Smooth muscle cell (in vitro differentiated cells): ENCODE measurements at regions not wholly inside any gene's neighbourhood (a gene's known extent, or its start where the extent isn't known, plus 50 kb on each side); places are given as distances from the start of the nearest gene placed in this dataset.
"Not testable (repeated sequence)": the region's sequence is repeated elsewhere in the genome, so short reads cannot be mapped to it uniquely, and the experiment has no call there.

Experiments used
- DNase-seq: peaks from one replicate; lab custom pipeline; 2025; ENCODE audit not compliant: unreplicated experiment; lab: John Stamatoyannopoulos, UW
- H2AFZ ChIP-seq: fragments of 200-600 bp; sonication (generic); 2 replicates; pipeline ENCODE4 v1.6.0; 2016; ENCODE audit warnings: antibody characterized with exemption, low read depth, mild to moderate bottlenecking
- H3F3A ChIP-seq: fragments of 200-600 bp; sonication (generic); 2 replicates; pipeline ENCODE4 v1.6.0; 2017; ENCODE audit warnings: antibody characterized with exemption, low read depth
- H3K27ac ChIP-seq: fragments of 200-600 bp; sonication (generic); 2 replicates; pipeline ENCODE4 v1.5.1; 2016; ENCODE audit warnings: low read depth, mild to moderate bottlenecking
- H3K27me3 ChIP-seq: fragments of 200-600 bp; sonication (generic); 2 replicates; pipeline ENCODE4 v1.6.1; 2016; ENCODE audit warnings: low read depth, mild to moderate bottlenecking
- H3K36me3 ChIP-seq: fragments of 200-600 bp; sonication (generic); 2 replicates; pipeline ENCODE4 v1.5.1; 2016; ENCODE audit warnings: low read depth
- H3K4me1 ChIP-seq: fragments of 200-600 bp; sonication (generic); 2 replicates; pipeline ENCODE4 v1.5.1; 2016; ENCODE audit warnings: low read depth
- H3K4me2 ChIP-seq: fragments of 200-600 bp; sonication (generic); 2 replicates; pipeline ENCODE4 v1.6.0; 2016; ENCODE audit warnings: mild to moderate bottlenecking
- H3K4me3 ChIP-seq: fragments of 200-600 bp; sonication (generic); 2 replicates; pipeline ENCODE4 v1.5.1; 2016; ENCODE audit warnings: mild to moderate bottlenecking
- H3K79me2 ChIP-seq: fragments of 200-600 bp; sonication (generic); 2 replicates; pipeline ENCODE4 v1.6.0; 2016; ENCODE audit warnings: low read depth, mild to moderate bottlenecking
- H3K9ac ChIP-seq: fragments of 200-600 bp; sonication (generic); 2 replicates; pipeline ENCODE4 v1.6.0; 2016; ENCODE audit warnings: low read depth
- H3K9me3 ChIP-seq: fragments of 200-600 bp; sonication (generic); replicated peaks from 2 replicates; pipeline ENCODE4 v1.5.1; 2016; ENCODE audit warnings: low read depth
- H4K20me1 ChIP-seq: fragments of 200-600 bp; sonication (generic); 2 replicates; pipeline ENCODE4 v1.6.0; 2016; ENCODE audit warnings: low read depth
- CTCF ChIP-seq: fragments of 200-600 bp; sonication (generic); IDR thresholded peaks from 2 replicates; pipeline ENCODE4 v1.5.1; 2017; ENCODE audit warnings: borderline replicate concordance, mild to moderate bottlenecking, antibody characterized with exemption; ENCODE audit not compliant: insufficient read depth, poor library complexity, severe bottlenecking
- WGBS: methylation state at CpG from one replicate; pipeline ENCODE4 v1.1.7; 2016; ENCODE audit warnings: low lambda C conversion rate; 5-methylcytosine and 5-hydroxymethylcytosine counted together

DNA sequence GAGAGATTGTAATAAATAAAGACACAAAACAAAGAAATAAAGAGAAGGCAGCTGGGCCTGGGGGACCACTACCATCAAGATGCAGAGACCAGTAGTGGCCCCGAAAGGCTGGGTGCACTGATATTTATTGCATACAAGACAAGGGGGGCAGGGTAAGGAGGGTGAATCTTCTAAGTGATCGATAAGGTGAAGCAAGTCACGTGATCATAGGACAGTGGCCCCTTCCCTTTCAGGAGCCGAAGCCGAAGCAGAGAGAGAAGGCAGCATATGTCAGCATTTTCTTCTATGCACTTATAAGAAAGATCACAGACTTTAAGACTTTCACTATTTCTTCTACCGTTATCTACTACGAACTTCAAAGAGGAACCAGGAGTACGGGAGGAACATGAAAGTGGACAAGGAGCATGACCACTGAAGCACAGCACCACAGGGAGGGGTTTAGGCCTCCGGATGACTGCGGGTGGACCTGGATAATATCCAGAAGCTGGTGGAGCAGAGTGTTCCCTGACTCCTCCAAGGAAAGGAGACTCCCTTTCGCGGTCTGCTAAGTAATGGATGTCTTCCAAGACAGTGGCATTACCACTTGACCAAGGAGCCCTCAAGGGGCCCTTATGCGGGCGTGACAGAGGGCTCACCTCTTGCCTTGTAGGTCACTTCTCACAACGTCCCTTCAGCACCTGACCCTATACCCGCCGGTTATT is 126.4 kb downstream of the RBM46 start:
- H3K4me3 ChIP-seq, H3K27ac ChIP-seq, H3K79me2 ChIP-seq, H3K9me3 ChIP-seq, H4K20me1 ChIP-seq, H3F3A ChIP-seq, H3K36me3 ChIP-seq, DNase-seq, H2AFZ ChIP-seq, H3K4me2 ChIP-seq, H3K27me3 ChIP-seq, H3K4me1 ChIP-seq, H3K9ac ChIP-seq: not testable (repeated sequence)
- WGBS, result 96% methylated on average over 17 of the region's 17 CpGs

GRCh38 chr4:154908168-154908567 is 127.1 kb downstream of the RBM46 start:
- TF ChIP-seq CTCF, result no peak
- DNase-seq, result no peak
- H3K9ac ChIP-seq, result no peak overlapping the region
- no peak overlapping the region for H3K27ac ChIP-seq
- no peaks in the 10 kb centered on the region for H3K9me3 ChIP-seq
- no peak overlapping the region for H2AFZ ChIP-seq
- H3K4me3 ChIP-seq, result no peak overlapping the region
- H3K27me3 ChIP-seq, result no peaks in the 10 kb centered on the region
- H3K4me1 ChIP-seq, result no peaks in the 10 kb centered on the region
- H3K79me2 ChIP-seq, result no peaks in the 10 kb centered on the region
- WGBS, result 86% methylated on average over 1 of the region's 1 CpG
- no peaks in the 10 kb centered on the region for H3K36me3 ChIP-seq
- no peaks in the 10 kb centered on the region for H4K20me1 ChIP-seq
- H3K4me2 ChIP-seq, result no peak overlapping the region
- no peaks in the 10 kb centered on the region for H3F3A ChIP-seq

DNA sequence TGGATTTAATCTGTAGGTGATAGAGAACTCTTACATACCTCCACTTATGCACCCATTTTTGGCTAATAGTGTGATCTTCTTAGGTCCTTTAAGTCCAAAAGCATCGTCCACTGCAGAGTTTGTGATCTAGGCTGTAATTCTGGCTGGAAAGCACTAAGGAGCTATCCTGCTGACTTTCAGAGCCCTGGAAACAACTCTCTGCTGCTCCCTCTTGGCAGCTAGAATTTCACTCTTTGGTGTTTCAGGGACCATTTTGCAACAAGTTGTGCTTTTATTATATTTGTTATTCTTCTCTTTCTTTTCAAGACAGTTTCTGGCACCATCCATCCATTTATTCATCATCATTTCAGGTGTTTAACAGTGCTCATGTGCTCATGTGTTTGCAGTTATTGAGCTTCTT is 130.0 kb downstream of the RBM46 start:
- Histone ChIP-seq H3K4me1 (no peaks in the 10 kb centered on the region), H3K4me3 (no peak overlapping the region), H3K36me3 (no peaks in the 10 kb centered on the region), H3F3A (no peaks in the 10 kb centered on the region), H2AFZ (no peak overlapping the region), H4K20me1 (no peaks in the 10 kb centered on the region), H3K4me2 (no peak overlapping the region), H3K9ac (no peak overlapping the region), H3K27ac (no peak overlapping the region), H3K79me2 (no peaks in the 10 kb centered on the region), H3K27me3 (no peaks in the 10 kb centered on the region), H3K9me3 (no peaks in the 10 kb centered on the region)
- peak; percentile 21 for TF ChIP-seq CTCF
- DNase-seq, result no peak
- 67% methylated on average over 1 of the region's 1 CpG for WGBS

- Histone ChIP-seq H3K4me3 (no peak overlapping the region), H3F3A (no peaks in the 10 kb centered on the region), H3K4me2 (no peak overlapping the region), H3K79me2 (no peaks in the 10 kb centered on the region), H3K27me3 (no peaks in the 10 kb centered on the region), H3K4me1 (no peaks in the 10 kb centered on the region), H3K9ac (no peak overlapping the region), H2AFZ (no peak overlapping the region), H3K36me3 (no peaks in the 10 kb centered on the region), H3K9me3 (no peaks in the 10 kb centered on the region), H4K20me1 (no peaks in the 10 kb centered on the region), H3K27ac (no peak overlapping the region)
- WGBS, result 66% methylated on average over 3 of the region's 3 CpGs
- no peak for TF ChIP-seq CTCF
- DNase-seq, result no peak
Observed at GRCh38 chr4:154911608-154912098, 130.6 kb downstream of the RBM46 start.
